IMR-90 (cell line): ENCODE measurements at regions not wholly inside any gene's neighbourhood (a gene's known extent, or its start where the extent isn't known, plus 50 kb on each side); places are given as distances from the start of the nearest gene placed in this dataset.

ENCODE experiments used
- ATAC-seq: fragments of 200-7000 bp; cut with Tn5 transposase; 2 replicates; pipeline ENCODE4 v1.9.1; 2020; ENCODE audit warnings: low read depth, mild to moderate bottlenecking, moderate library complexity
- BruUV-seq: library from RNA; stranded (reverse); fragments of 400-500 nt; replicated peaks from 2 replicates; lab custom pipeline; 2021; lab: Mats Ljungman, UMichigan
- CTCF ChIA-PET: fragments of 300-600 bp; formaldehyde crosslinking; extraction: SDS; loops from one replicate; lab custom pipeline; 2021; ENCODE audit warnings: antibody characterized with exemption; lab: Yijun Ruan, JAX
- POLR2A ChIA-PET: fragments of 300-600 bp; sonication (Branson Sonifier 250); formaldehyde crosslinking; loops from one replicate; lab custom pipeline; 2022; ENCODE audit warnings: antibody characterized with exemption; ENCODE audit not compliant: unreplicated experiment; lab: Charles Lee
- DNase-seq: peaks from one replicate; pipeline ENCODE4 v3.0.0; 2013
- H2AFZ ChIP-seq: replicated peaks from 2 replicates; pipeline ENCODE3; 2013; ENCODE audit warnings: low read length, mild to moderate bottlenecking; ENCODE audit not compliant: poor library complexity
- H2AK5ac ChIP-seq: 2 replicates; pipeline ENCODE4 v1.6.1; 2013; ENCODE audit warnings: low read depth, low read length, inconsistent platforms
- H2AK9ac ChIP-seq: replicated peaks from 2 replicates; pipeline ENCODE3; 2013; ENCODE audit warnings: mild to moderate bottlenecking, low read depth, low read length, moderate library complexity; ENCODE audit not compliant: poor library complexity
- H2BK120ac ChIP-seq: 2 replicates; pipeline ENCODE4 v1.6.1; 2013; ENCODE audit warnings: low read depth, low read length, inconsistent platforms
- H2BK15ac ChIP-seq: 3 replicates; pipeline ENCODE4 v1.6.1; 2013; ENCODE audit warnings: low read depth, low read length, inconsistent platforms
- H2BK20ac ChIP-seq: 2 replicates; pipeline ENCODE4 v1.6.1; 2013; ENCODE audit warnings: low read depth, mild to moderate bottlenecking, inconsistent platforms, low read length, moderate library complexity
- H2BK5ac ChIP-seq: 2 replicates; pipeline ENCODE4 v1.6.1; 2013; ENCODE audit warnings: mild to moderate bottlenecking, low read depth, low read length, inconsistent platforms; ENCODE audit not compliant: poor library complexity, severe bottlenecking
- H3K14ac ChIP-seq: replicated peaks from 2 replicates; pipeline ENCODE4 v1.6.1; 2013; ENCODE audit warnings: low read depth, low read length, inconsistent platforms
- H3K18ac ChIP-seq: 2 replicates; pipeline ENCODE4 v1.6.1; 2013; ENCODE audit warnings: low read depth, low read length, control low read depth
- H3K23ac ChIP-seq: 2 replicates; pipeline ENCODE4 v1.6.1; 2013; ENCODE audit warnings: low read depth, low read length, inconsistent platforms
- H3K27ac ChIP-seq: 2 replicates; pipeline ENCODE4 v1.5.1; 2013; ENCODE audit warnings: mild to moderate bottlenecking, control low read depth, low read length; ENCODE audit not compliant: insufficient read depth
- H3K27me3 ChIP-seq: 2 replicates; pipeline ENCODE4 v1.6.1; 2013; ENCODE audit warnings: low read length; ENCODE audit not compliant: control insufficient read depth, insufficient read depth
- H3K36me3 ChIP-seq: 2 replicates; pipeline ENCODE4 v1.6.1; 2013; ENCODE audit warnings: low read length, mixed read lengths; ENCODE audit not compliant: control insufficient read depth, insufficient read depth
- H3K4ac ChIP-seq: 2 replicates; pipeline ENCODE4 v1.6.1; 2013; ENCODE audit warnings: low read depth, low read length, inconsistent platforms
- H3K4me1 ChIP-seq: 2 replicates; pipeline ENCODE4 v1.6.1; 2013; ENCODE audit warnings: low read length, mixed read lengths; ENCODE audit not compliant: control insufficient read depth, insufficient read depth
- H3K4me2 ChIP-seq: 2 replicates; pipeline ENCODE4 v1.6.1; 2013; ENCODE audit warnings: low read depth, mild to moderate bottlenecking, control low read depth, low read length, moderate library complexity
- H3K4me3 ChIP-seq: 2 replicates; pipeline ENCODE4 v1.5.1; 2013; ENCODE audit warnings: low read depth, mild to moderate bottlenecking, control low read depth, low read length, moderate library complexity; ENCODE audit not compliant: insufficient read depth
- H3K56ac ChIP-seq: 2 replicates; pipeline ENCODE4 v1.6.1; 2013; ENCODE audit warnings: low read length, inconsistent platforms; ENCODE audit not compliant: insufficient read depth; ENCODE audit errors: extremely low read depth
- H3K79me1 ChIP-seq, 2 experiments: 2 replicates each; pipeline ENCODE4 v1.6.1; 2013; ENCODE audit warnings: low read length in 2 of 2, inconsistent platforms in 1 of 2, low read depth in 1 of 2
- H3K9ac ChIP-seq: 2 replicates; pipeline ENCODE4 v1.6.1; 2013; ENCODE audit warnings: low read depth, low read length, control low read depth
- H3K9me1 ChIP-seq: 2 replicates; pipeline ENCODE4 v1.6.1; 2013; ENCODE audit warnings: low read length, inconsistent platforms; ENCODE audit not compliant: insufficient read depth
- H3K9me3 ChIP-seq: 2 replicates; pipeline ENCODE4 v1.6.1; 2013; ENCODE audit warnings: low read length; ENCODE audit not compliant: control insufficient read depth, insufficient read depth
- H4K20me1 ChIP-seq: 2 replicates; pipeline ENCODE4 v1.6.1; 2013; ENCODE audit warnings: low read length, inconsistent platforms; ENCODE audit not compliant: insufficient read depth
- H4K5ac ChIP-seq: 2 replicates; pipeline ENCODE4 v1.6.1; 2013; ENCODE audit warnings: mild to moderate bottlenecking, low read depth, low read length, control low read depth
- H4K8ac ChIP-seq, 2 experiments: 2 replicates each; pipeline ENCODE4 v1.6.1; 2013; ENCODE audit warnings: low read depth in 2 of 2, low read length in 2 of 2, control low read depth in 1 of 2, inconsistent platforms in 1 of 2
- H4K91ac ChIP-seq: 2 replicates; pipeline ENCODE4 v1.6.1; 2013; ENCODE audit warnings: low read depth, low read length, inconsistent platforms; ENCODE audit not compliant: insufficient read depth
- BHLHE40 ChIP-seq: fragments of 150-350 bp; IDR thresholded peaks from 2 replicates; pipeline ENCODE4 v1.6.1; 2016; ENCODE audit warnings: mild to moderate bottlenecking, low read depth, low read length
- CEBPB ChIP-seq: IDR thresholded peaks from 2 replicates; pipeline ENCODE4 v1.6.1; 2012; ENCODE audit warnings: low read depth, low read length, improper control_type of control experiment
- CHD1 ChIP-seq: IDR thresholded peaks from 2 replicates; pipeline ENCODE4 v1.6.1; 2012; ENCODE audit warnings: low read depth, low read length, improper control_type of control experiment
- CTCF ChIP-seq: conservative IDR thresholded peaks from 2 replicates; pipeline ENCODE4 v1.5.1; 2012; ENCODE audit warnings: mild to moderate bottlenecking, low read depth, low read length, improper control_type of control experiment
- ELK1 ChIP-seq: fragments of 150-350 bp; IDR thresholded peaks from 2 replicates; pipeline ENCODE4 v1.6.1; 2016; ENCODE audit warnings: low read depth, mild to moderate bottlenecking, low read length, moderate library complexity, borderline replicate concordance
- FOS ChIP-seq: fragments of 150-350 bp; IDR thresholded peaks from 2 replicates; pipeline ENCODE4 v1.6.1; 2016; ENCODE audit warnings: low read depth, low read length
- MAFK ChIP-seq: IDR thresholded peaks from 2 replicates; pipeline ENCODE4 v1.6.1; 2012; ENCODE audit warnings: low read depth, low read length, improper control_type of control experiment
- MAZ ChIP-seq: IDR thresholded peaks from 2 replicates; pipeline ENCODE4 v1.6.1; 2012; ENCODE audit warnings: low read depth, mild to moderate bottlenecking, low read length, improper control_type of control experiment, moderate library complexity, borderline replicate concordance
- MXI1 ChIP-seq: IDR thresholded peaks from 2 replicates; pipeline ENCODE4 v1.6.1; 2012; ENCODE audit warnings: low read depth, mild to moderate bottlenecking, low read length, moderate library complexity, borderline replicate concordance
- NFE2L2 ChIP-seq: fragments of 150-350 bp; IDR thresholded peaks from 2 replicates; pipeline ENCODE4 v1.6.1; 2016; ENCODE audit warnings: low read depth, mild to moderate bottlenecking, low read length
- POLR2A ChIP-seq: IDR thresholded peaks from 2 replicates; pipeline ENCODE4 v1.6.1; 2012; ENCODE audit warnings: mild to moderate bottlenecking, low read depth, low read length
- RAD21 ChIP-seq: IDR thresholded peaks from 2 replicates; pipeline ENCODE4 v1.6.1; 2012; ENCODE audit warnings: low read length, improper control_type of control experiment
- RCOR1 ChIP-seq: IDR thresholded peaks from 2 replicates; pipeline ENCODE4 v1.6.1; 2012; ENCODE audit warnings: mild to moderate bottlenecking, low read length, improper control_type of control experiment; ENCODE audit not compliant: insufficient replicate concordance
- RFX5 ChIP-seq: IDR thresholded peaks from 2 replicates; pipeline ENCODE4 v1.8.0; 2012; ENCODE audit warnings: low read depth, mild to moderate bottlenecking, low read length, moderate library complexity
- SMC3 ChIP-seq: fragments of 150-350 bp; IDR thresholded peaks from 2 replicates; pipeline ENCODE4 v1.6.1; 2016; ENCODE audit warnings: low read depth, mild to moderate bottlenecking, antibody characterized with exemption, low read length, moderate library complexity
- USF2 ChIP-seq: fragments of 150-350 bp; IDR thresholded peaks from 2 replicates; pipeline ENCODE4 v1.6.1; 2017; ENCODE audit warnings: mild to moderate bottlenecking, antibody characterized with exemption, low read length, low read depth
- WGBS, 2 experiments: methylation state at CpG; one replicate each; pipeline versions ENCODE4 v1.1.5 to v1.1.7; 2013; ENCODE audit warnings: missing lambda C conversion rate in 2 of 2; ENCODE audit not compliant: insufficient read length in 1 of 2; ENCODE audit errors: extremely low coverage in 2 of 2; 5-methylcytosine and 5-hydroxymethylcytosine counted together
- dilution Hi-C: fragments of 300-500 bp; cut with HindIII; formaldehyde crosslinking; loops from one replicate; pipeline ENCODE4 v1.14.3; 2018; ENCODE audit warnings: low sequenced_read_pairs; ENCODE audit not compliant: unreplicated experiment
- in situ Hi-C: fragments of 300-500 bp; cut with MboI; formaldehyde crosslinking; loops from 3 replicates; pipeline ENCODE4 v1.14.3; 2019; ENCODE audit warnings: low sequenced_read_pairs, inconsistent platforms, mixed read lengths
- intact Hi-C: fragments of 100-400 bp; cut with micrococcal nuclease; formaldehyde crosslinking; loops from 2 replicates; pipeline ENCODE4 v1.10.0; 2022

GRCh38 chrX:63426519-63426918, 75.4 kb upstream of the SPIN4 start:
- H3K56ac ChIP-seq = no peak overlapping the region
- WGBS, 2 experiments = 58% methylated on average over 2 of the region's 7 CpGs; no CpG with 5 or more reads in 1 of the 2 experiments
- no peaks in the 10 kb centered on the region for H3K79me1 ChIP-seq
- H3K4me1 ChIP-seq = no peaks in the 10 kb centered on the region
- ChIA-PET CTCF (no interaction called here), POLR2A (no interaction called here)
- H2AFZ ChIP-seq = no peak overlapping the region
- H3K14ac ChIP-seq = no peak overlapping the region
- no peaks in the 10 kb centered on the region for H4K20me1 ChIP-seq
- no peak overlapping the region for H3K9ac ChIP-seq
- H4K91ac ChIP-seq = no peak overlapping the region
- H2AK5ac ChIP-seq = no peak overlapping the region
- dilution Hi-C loops = no loop called here
- no peak overlapping the region for H3K4me2 ChIP-seq
- H3K4me3 ChIP-seq = no peak overlapping the region
- no peaks in the 10 kb centered on the region for H3K9me1 ChIP-seq
- in situ Hi-C loops = no loop called here
- no peak for DNase-seq
- no peak for TF ChIP-seq FOS
- TF ChIP-seq CTCF = no peak
- no peak for TF ChIP-seq RCOR1
- no peak for TF ChIP-seq CEBPB
- TF ChIP-seq MXI1 = no peak
- TF ChIP-seq MAZ = no peak
- TF ChIP-seq MAFK = no peak
- no peak for TF ChIP-seq BHLHE40
- no peak for TF ChIP-seq NFE2L2
- TF ChIP-seq CHD1 = no peak
- TF ChIP-seq RFX5 = no peak
- no peak for TF ChIP-seq POLR2A
- TF ChIP-seq ELK1 = no peak
- no peak for TF ChIP-seq USF2
- no peak for TF ChIP-seq RAD21
- no peak for TF ChIP-seq SMC3
- H2AK9ac ChIP-seq = no peak overlapping the region
- H3K4ac ChIP-seq = no peak overlapping the region
- no peak overlapping the region for H3K18ac ChIP-seq
- no peak overlapping the region for H2BK15ac ChIP-seq
- H3K23ac ChIP-seq = no peak overlapping the region
- no peaks in the 10 kb centered on the region for H3K27me3 ChIP-seq
- H3K9me3 ChIP-seq = no peaks in the 10 kb centered on the region
- intact Hi-C loops = loop anchor here (10.0 kb wide), 1 partner anchor 72 kb away; the partner anchor contains the start of gene SPIN4
- no peak overlapping the region for H3K27ac ChIP-seq
- no peak overlapping the region for H2BK120ac ChIP-seq
- peaks cover 2% of the 10 kb centered on the region; the same call in 1 of the 2 replicates for H3K36me3 ChIP-seq
- H4K5ac ChIP-seq = no peak overlapping the region
- no peak overlapping the region for H2BK20ac ChIP-seq
- H2BK5ac ChIP-seq = no peak overlapping the region
- ATAC-seq = no peak
- BruUV-seq = no TSS peak
- H4K8ac ChIP-seq = no peak overlapping the region
